ELF-1 (cell line): ENCODE measurements at regions not wholly inside any gene's neighbourhood (a gene's known extent, or its start where the extent isn't known, plus 50 kb on each side); places are given as distances from the start of the nearest gene placed in this dataset.

Experiments used
- DNase-seq: peaks from one replicate; pipeline ENCODE4 v3.0.0-alpha.2; 2016; ENCODE audit warnings: low read depth, low spot score

GRCh38 chr4:74613266-74613665 lies 168.3 kb downstream of the AREG start:
- DNase-seq: no peak

- no peak for DNase-seq
Observed at GRCh38 chr4:74615411-74615810, 170.5 kb downstream of the AREG start.

GRCh38 chr4:74618166-74618565 lies 173.2 kb downstream of the AREG start:
- no peak for DNase-seq

GRCh38 chr4:74618659-74619058 lies 173.7 kb downstream of the AREG start:
- DNase-seq: no peak

- DNase-seq: no peak
Observed at GRCh38 chr4:74619931-74620702, 174.2 kb downstream of the BTC start.

GRCh38 chr4:74621616-74622015 lies 172.7 kb downstream of the BTC start:
- no peak for DNase-seq

- no peak for DNase-seq
Observed at GRCh38 chr4:74623041-74623440, 171.3 kb downstream of the BTC start.

- no peak for DNase-seq
Observed at GRCh38 chr4:74624351-74625151, 169.8 kb downstream of the BTC start.

GRCh38 chr4:74625981-74626380 lies 168.3 kb downstream of the BTC start:
- no peak for DNase-seq

GRCh38 chr4:74627093-74627492 lies 167.2 kb downstream of the BTC start:
- DNase-seq: no peak

- no peak for DNase-seq
Observed at GRCh38 chr4:74627504-74627903, 166.8 kb downstream of the BTC start.

GRCh38 chr4:74628852-74629620 lies 165.3 kb downstream of the BTC start:
- no peak for DNase-seq

- no peak for DNase-seq
Observed at GRCh38 chr4:74630551-74630950, 163.8 kb downstream of the BTC start.

GRCh38 chr4:74631338-74631737 lies 163.0 kb downstream of the BTC start:
- DNase-seq: no peak

GRCh38 chr4:74631988-74632387 lies 162.3 kb downstream of the BTC start:
- no peak for DNase-seq

GRCh38 chr4:74632634-74633033 lies 161.7 kb downstream of the BTC start:
- no peak for DNase-seq

GRCh38 chr4:74635074-74635473 lies 159.2 kb downstream of the BTC start:
- DNase-seq: no peak

GRCh38 chr4:74635490-74636123 lies 158.7 kb downstream of the BTC start:
- no peak for DNase-seq

- no peak for DNase-seq
Observed at GRCh38 chr4:74638001-74638400, 156.3 kb downstream of the BTC start.

GRCh38 chr4:74638689-74639088 lies 155.6 kb downstream of the BTC start:
- DNase-seq: no peak

- no peak for DNase-seq
Observed at GRCh38 chr4:74640111-74640903, 154.0 kb downstream of the BTC start.
